ENCODE measurements at regions not wholly inside any gene's neighbourhood (a gene's known extent, or its start where the extent isn't known, plus 50 kb on each side); places are given as distances from the start of the nearest gene placed in this dataset.
A peak's percentile ranks its signal among the peaks of the same experiment; 100 is the strongest.

DNA sequence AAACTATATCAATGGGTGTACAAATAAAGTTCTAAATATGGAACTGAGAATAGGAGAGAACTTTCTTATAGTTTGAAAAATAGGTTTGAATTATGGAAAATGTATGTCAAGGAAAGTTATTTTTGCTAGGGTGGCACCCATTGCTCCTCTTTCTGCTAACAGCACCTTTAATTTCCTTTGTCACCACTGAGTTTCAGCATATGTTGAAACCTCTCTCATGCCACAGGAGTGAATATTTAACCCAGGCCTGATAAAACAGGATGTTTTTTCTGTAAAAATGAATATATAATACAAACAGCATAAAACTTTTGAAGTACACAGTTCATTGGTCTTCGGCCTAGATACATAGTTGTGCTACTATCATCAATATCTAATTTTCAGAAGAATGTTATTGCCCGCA is 385.5 kb upstream of the ANO5 start:
- intact Hi-C loops (cut with DNase I) = loop anchor here in 1 of 10 donors (10.0 kb wide), 1 partner anchor 63 kb away; no protein-coding TSS in a partner anchor
- DNase-seq = no peak
- Histone ChIP-seq H3K27me3 (no peaks in the 10 kb centered on the region), H3K27ac (no peak overlapping the region), H3K4me3 (no peak overlapping the region), H3K4me1 (no peaks in the 10 kb centered on the region), H3K9me3 (peaks cover 0 to 18% (median 5%) of the 10 kb centered on the region in 11 donors), H3K36me3 (no peaks in the 10 kb centered on the region)
- ATAC-seq = no peak
- 46 to 74% methylated on average over 2 of the region's 2 CpGs for WGBS, 2 donors
- TF ChIP-seq, protein P1, sequence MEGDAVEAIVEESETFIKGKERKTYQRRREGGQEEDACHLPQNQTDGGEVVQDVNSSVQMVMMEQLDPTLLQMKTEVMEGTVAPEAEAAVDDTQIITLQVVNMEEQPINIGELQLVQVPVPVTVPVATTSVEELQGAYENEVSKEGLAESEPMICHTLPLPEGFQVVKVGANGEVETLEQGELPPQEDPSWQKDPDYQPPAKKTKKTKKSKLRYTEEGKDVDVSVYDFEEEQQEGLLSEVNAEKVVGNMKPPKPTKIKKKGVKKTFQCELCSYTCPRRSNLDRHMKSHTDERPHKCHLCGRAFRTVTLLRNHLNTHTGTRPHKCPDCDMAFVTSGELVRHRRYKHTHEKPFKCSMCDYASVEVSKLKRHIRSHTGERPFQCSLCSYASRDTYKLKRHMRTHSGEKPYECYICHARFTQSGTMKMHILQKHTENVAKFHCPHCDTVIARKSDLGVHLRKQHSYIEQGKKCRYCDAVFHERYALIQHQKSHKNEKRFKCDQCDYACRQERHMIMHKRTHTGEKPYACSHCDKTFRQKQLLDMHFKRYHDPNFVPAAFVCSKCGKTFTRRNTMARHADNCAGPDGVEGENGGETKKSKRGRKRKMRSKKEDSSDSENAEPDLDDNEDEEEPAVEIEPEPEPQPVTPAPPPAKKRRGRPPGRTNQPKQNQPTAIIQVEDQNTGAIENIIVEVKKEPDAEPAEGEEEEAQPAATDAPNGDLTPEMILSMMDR (IDR thresholded peaks at IDR 0.05) = no peak

DNA sequence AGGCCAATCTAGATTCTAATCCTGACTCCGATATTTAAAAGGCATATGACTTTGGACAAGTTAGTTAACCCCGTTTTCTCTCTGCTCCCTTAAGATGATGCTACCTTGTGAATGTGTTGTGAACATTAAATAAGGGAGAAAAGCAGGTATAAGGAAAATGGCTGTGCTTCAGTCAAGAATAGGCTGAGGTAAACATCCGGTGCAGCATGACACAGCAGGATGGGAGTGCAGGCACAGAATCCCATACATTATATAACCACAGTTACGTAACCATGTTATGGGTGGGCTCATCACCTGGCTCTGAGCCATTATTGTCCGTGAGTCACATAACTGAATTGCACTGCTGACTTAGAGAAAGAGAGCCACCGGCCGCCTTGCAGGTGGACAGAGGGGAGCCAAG is 382.2 kb upstream of the ANO5 start:
- peaks cover 0 to 8% (median 0%) of the 10 kb centered on the region in 11 donors for H3K9me3 ChIP-seq
- ATAC-seq (no peak), DNase-seq (no peak)
- H3K4me3 ChIP-seq = no peak overlapping the region
- H3K27me3 ChIP-seq = no peaks in the 10 kb centered on the region
- H3K36me3 ChIP-seq = no peaks in the 10 kb centered on the region
- WGBS, 2 donors = 66 to 76% methylated on average over 7 of the region's 7 CpGs
- no peak overlapping the region for H3K27ac ChIP-seq
- intact Hi-C loops (cut with DNase I) = loop anchor here in 1 of 10 donors (10.0 kb wide), 1 partner anchor 324 kb away; no protein-coding TSS in a partner anchor
- H3K4me1 ChIP-seq = no peaks in the 10 kb centered on the region
- TF ChIP-seq, protein P1 (IDR thresholded peaks at IDR 0.05) = no peak

DNA sequence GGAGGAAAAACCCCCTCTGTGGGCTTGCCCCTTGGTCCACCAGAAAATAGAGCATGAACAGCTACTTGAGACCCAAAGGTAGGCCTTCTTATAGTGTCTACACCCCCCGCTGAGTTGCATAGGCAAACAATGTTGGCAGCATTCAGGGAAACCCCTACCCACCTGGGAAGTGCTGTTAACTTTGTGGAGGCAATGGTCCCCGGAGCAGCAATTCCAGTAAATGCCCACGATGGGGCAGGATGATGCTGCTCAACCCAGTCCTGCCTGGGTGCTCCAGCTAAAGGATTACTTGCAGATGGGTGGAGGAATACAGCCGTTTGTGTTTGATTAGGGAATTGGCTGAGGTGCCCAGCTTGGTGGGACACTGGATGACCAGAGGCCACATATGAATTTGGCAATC is 381.3 kb upstream of the ANO5 start:
- H3K36me3 ChIP-seq = no peaks in the 10 kb centered on the region
- peaks cover 0 to 8% (median 0%) of the 10 kb centered on the region in 11 donors for H3K9me3 ChIP-seq
- H3K27me3 ChIP-seq = no peaks in the 10 kb centered on the region
- H3K4me3 ChIP-seq = no peak overlapping the region
- H3K4me1 ChIP-seq = no peaks in the 10 kb centered on the region
- H3K27ac ChIP-seq = no peak overlapping the region
- DNase-seq (no peak), ATAC-seq (no peak)
- 35 to 43% methylated on average over 4 of the region's 4 CpGs for WGBS, 2 donors
- intact Hi-C loops (cut with DNase I) = loop anchor here in 1 of 10 donors (10.0 kb wide), 1 partner anchor 323 kb away; no protein-coding TSS in a partner anchor
- TF ChIP-seq, protein P1 (IDR thresholded peaks at IDR 0.05) = peak in 1 of 9 donors; percentile 6

DNA sequence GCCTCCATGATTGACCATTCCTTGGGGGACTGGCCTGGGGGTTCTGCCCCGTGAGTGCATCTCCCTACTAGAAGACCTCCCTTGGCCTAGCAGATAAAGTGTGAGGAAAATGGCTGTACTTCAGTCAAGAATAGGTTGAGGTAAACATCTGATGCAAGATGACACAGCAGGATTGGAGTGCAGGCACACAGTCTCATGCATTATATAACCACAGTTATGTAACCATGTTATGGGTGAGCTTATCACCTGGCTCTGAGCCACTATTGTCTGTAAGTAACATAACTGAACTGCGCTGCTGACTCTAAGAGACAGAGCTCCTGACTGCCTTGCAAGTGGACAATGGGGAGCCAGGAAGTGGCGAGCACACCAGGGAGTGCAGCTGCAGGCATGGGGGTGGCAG is 378.7 kb upstream of the ANO5 start:
- no peak overlapping the region for H3K4me3 ChIP-seq
- H3K27ac ChIP-seq = no peak overlapping the region
- no peaks in the 10 kb centered on the region for H3K27me3 ChIP-seq
- WGBS, 2 donors = 59 to 68% methylated on average over 3 of the region's 3 CpGs
- H3K9me3 ChIP-seq = peaks cover 0 to 8% (median 0%) of the 10 kb centered on the region in 11 donors
- H3K36me3 ChIP-seq = no peaks in the 10 kb centered on the region
- no peaks in the 10 kb centered on the region for H3K4me1 ChIP-seq
- ATAC-seq = peak in 2 of 8 donors; percentile 22 to 40
- intact Hi-C loops (cut with DNase I) = loop anchor here in 1 of 10 donors (10.0 kb wide), 1 partner anchor 321 kb away; no protein-coding TSS in a partner anchor
- no peak for DNase-seq
- TF ChIP-seq, protein P1 (IDR thresholded peaks at IDR 0.05) = no peak
